Mucosa of rectum (tissue), 2 donors: ENCODE measurements at regions not wholly inside any gene's neighbourhood (a gene's known extent, or its start where the extent isn't known, plus 50 kb on each side); places are given as distances from the start of the nearest gene placed in this dataset.
"Not testable (repeated sequence)": the region's sequence is repeated elsewhere in the genome, so short reads cannot be mapped to it uniquely, and the experiment has no call there.

Experiments used
- H3K27ac ChIP-seq, 2 donors: one replicate each; pipeline ENCODE4 v1.7.0; 2013; ENCODE audit warnings: inconsistent platforms in 2 of 2, low read depth in 2 of 2, low read length in 2 of 2
- H3K27me3 ChIP-seq, 2 donors: one replicate each; pipeline ENCODE4 v1.7.0; 2013; ENCODE audit warnings: low read length in 2 of 2; ENCODE audit not compliant: control insufficient read depth in 2 of 2, insufficient read depth in 2 of 2
- H3K36me3 ChIP-seq, 2 donors: one replicate each; pipeline ENCODE4 v1.7.0; 2013; ENCODE audit warnings: low read length in 2 of 2; ENCODE audit not compliant: control insufficient read depth in 2 of 2, insufficient read depth in 2 of 2
- H3K4me1 ChIP-seq, 2 donors: one replicate each; pipeline ENCODE4 v1.7.0; 2013; ENCODE audit warnings: low read length in 2 of 2, mild to moderate bottlenecking in 1 of 2; ENCODE audit not compliant: control insufficient read depth in 2 of 2, insufficient read depth in 2 of 2
- H3K4me3 ChIP-seq, 2 donors: one replicate each; pipeline ENCODE4 v1.7.0; 2013; ENCODE audit warnings: low read length in 2 of 2
- H3K9ac ChIP-seq, 2 donors: one replicate each; pipeline ENCODE4 v1.7.0; 2013; ENCODE audit warnings: low read length in 2 of 2, low read depth in 1 of 2, mild to moderate bottlenecking in 1 of 2
- H3K9me3 ChIP-seq, 2 donors: one replicate each; pipeline ENCODE4 v1.7.0; 2013; ENCODE audit warnings: low read length in 2 of 2; ENCODE audit not compliant: control insufficient read depth in 2 of 2
- donor health status: healthy.
- donor health status: Normal muscosa, but diverticular disease.

- not testable (repeated sequence) for H3K9ac ChIP-seq, H3K9me3 ChIP-seq, H3K27me3 ChIP-seq, H3K4me1 ChIP-seq, H3K27ac ChIP-seq, H3K36me3 ChIP-seq, H3K4me3 ChIP-seq
These were observed 134.1 kb upstream of the TEKT4 start for GRCh38 chr2:94737145-94737544.

- not testable (repeated sequence) for H3K4me3 ChIP-seq, H3K4me1 ChIP-seq, H3K36me3 ChIP-seq, H3K27ac ChIP-seq, H3K27me3 ChIP-seq, H3K9ac ChIP-seq, H3K9me3 ChIP-seq
These were observed 133.4 kb upstream of the TEKT4 start for GRCh38 chr2:94737736-94738342.

- no peaks in the 10 kb centered on the region for H3K36me3 ChIP-seq
- no peak overlapping the region for H3K4me3 ChIP-seq
- H3K27me3 ChIP-seq = no peaks in the 10 kb centered on the region
- H3K27ac ChIP-seq = no peak overlapping the region
- H3K9ac ChIP-seq = no peak overlapping the region
- no peaks in the 10 kb centered on the region for H3K9me3 ChIP-seq
- no peaks in the 10 kb centered on the region for H3K4me1 ChIP-seq
These were observed 117.7 kb upstream of the TEKT4 start for GRCh38 chr2:94753466-94753998.

GRCh38 chr2:94758546-94758945 is 112.7 kb upstream of the TEKT4 start:
- Histone ChIP-seq H3K27ac (no peak overlapping the region), H3K4me1 (no peaks in the 10 kb centered on the region), H3K36me3 (no peaks in the 10 kb centered on the region), H3K9me3 (no peaks in the 10 kb centered on the region), H3K9ac (no peak overlapping the region), H3K27me3 (no peaks in the 10 kb centered on the region), H3K4me3 (no peak overlapping the region)

GRCh38 chr2:94759211-94759610 is 112.0 kb upstream of the TEKT4 start:
- no peak overlapping the region for H3K9ac ChIP-seq
- H3K36me3 ChIP-seq = no peaks in the 10 kb centered on the region
- no peak overlapping the region for H3K4me3 ChIP-seq
- no peak overlapping the region for H3K27ac ChIP-seq
- no peaks in the 10 kb centered on the region for H3K27me3 ChIP-seq
- no peaks in the 10 kb centered on the region for H3K4me1 ChIP-seq
- no peaks in the 10 kb centered on the region for H3K9me3 ChIP-seq

GRCh38 chr2:94762600-94762999 is 108.6 kb upstream of the TEKT4 start:
- no peaks in the 10 kb centered on the region for H3K9me3 ChIP-seq
- no peaks in the 10 kb centered on the region for H3K27me3 ChIP-seq
- no peak overlapping the region for H3K9ac ChIP-seq
- no peak overlapping the region for H3K4me3 ChIP-seq
- H3K4me1 ChIP-seq = no peaks in the 10 kb centered on the region
- H3K36me3 ChIP-seq = no peaks in the 10 kb centered on the region
- H3K27ac ChIP-seq = no peak overlapping the region

GRCh38 chr2:94763318-94763717 is 107.9 kb upstream of the TEKT4 start:
- H3K9ac ChIP-seq = no peak overlapping the region
- H3K36me3 ChIP-seq = no peaks in the 10 kb centered on the region
- H3K9me3 ChIP-seq = no peaks in the 10 kb centered on the region
- H3K4me1 ChIP-seq = no peaks in the 10 kb centered on the region
- H3K27me3 ChIP-seq = no peaks in the 10 kb centered on the region
- H3K4me3 ChIP-seq = no peak overlapping the region
- no peak overlapping the region for H3K27ac ChIP-seq

GRCh38 chr2:94764331-94764730 is 106.9 kb upstream of the TEKT4 start:
- H3K4me3 ChIP-seq, H3K9ac ChIP-seq, H3K27me3 ChIP-seq, H3K27ac ChIP-seq, H3K9me3 ChIP-seq, H3K36me3 ChIP-seq, H3K4me1 ChIP-seq: not testable (repeated sequence)

- Histone ChIP-seq H3K9ac (no peak overlapping the region), H3K4me3 (no peak overlapping the region), H3K27ac (no peak overlapping the region), H3K27me3 (no peaks in the 10 kb centered on the region), H3K36me3 (no peaks in the 10 kb centered on the region), H3K4me1 (no peaks in the 10 kb centered on the region), H3K9me3 (no peaks in the 10 kb centered on the region)
These were observed 103.9 kb upstream of the TEKT4 start for GRCh38 chr2:94767336-94767735.

- H3K9me3 ChIP-seq = no peaks in the 10 kb centered on the region
- H3K4me3 ChIP-seq = no peak overlapping the region
- H3K27me3 ChIP-seq = no peaks in the 10 kb centered on the region
- no peak overlapping the region for H3K9ac ChIP-seq
- H3K27ac ChIP-seq = no peak overlapping the region
- H3K36me3 ChIP-seq = no peaks in the 10 kb centered on the region
- no peaks in the 10 kb centered on the region for H3K4me1 ChIP-seq
These were observed 101.5 kb upstream of the TEKT4 start for GRCh38 chr2:94769733-94770132.

- no peaks in the 10 kb centered on the region for H3K4me1 ChIP-seq
- no peaks in the 10 kb centered on the region for H3K9me3 ChIP-seq
- H3K9ac ChIP-seq = no peak overlapping the region
- H3K27me3 ChIP-seq = no peaks in the 10 kb centered on the region
- no peak overlapping the region for H3K4me3 ChIP-seq
- H3K36me3 ChIP-seq = no peaks in the 10 kb centered on the region
- H3K27ac ChIP-seq = no peak overlapping the region
These were observed 96.4 kb upstream of the TEKT4 start for GRCh38 chr2:94774851-94775250.
